ENCODE measurements at regions not wholly inside any gene's neighbourhood (a gene's known extent, or its start where the extent isn't known, plus 50 kb on each side); places are given as distances from the start of the nearest gene placed in this dataset.

GRCh38 chr12:127823801-127824200 lies 443.2 kb upstream of the TMEM132C start:
- TF ChIP-seq CTCF (IDR thresholded peaks at IDR 0.05), result no peak
- TF ChIP-seq ZFX (IDR thresholded peaks at IDR 0.05; ENCODE audit: borderline replicate concordance), result no peak
